ENCODE measurements at regions not wholly inside any gene's neighbourhood (a gene's known extent, or its start where the extent isn't known, plus 50 kb on each side); places are given as distances from the start of the nearest gene placed in this dataset.
"Not testable (repeated sequence)": the region's sequence is repeated elsewhere in the genome, so short reads cannot be mapped to it uniquely, and the experiment has no call there.

GRCh38 chr3:88957711-88958439 is 149.5 kb upstream of the EPHA3 start:
- no peak for DNase-seq (ENCODE audit: low spot score)

GRCh38 chr3:88960019-88960418 is 147.4 kb upstream of the EPHA3 start:
- no peak for DNase-seq (ENCODE audit: low spot score)

- no peak for DNase-seq (ENCODE audit: low spot score)
These were observed 144.4 kb upstream of the EPHA3 start for GRCh38 chr3:88963003-88963402.

GRCh38 chr3:88979760-88980159 is 127.7 kb upstream of the EPHA3 start:
- no peak for DNase-seq (ENCODE audit: low spot score)

- no peak for DNase-seq (ENCODE audit: low spot score)
These were observed 124.0 kb upstream of the EPHA3 start for GRCh38 chr3:88983458-88983857.

GRCh38 chr3:88984256-88984655 is 123.2 kb upstream of the EPHA3 start:
- DNase-seq (ENCODE audit: low spot score), result no peak

GRCh38 chr3:88984832-88985231 is 122.6 kb upstream of the EPHA3 start:
- DNase-seq (ENCODE audit: low spot score), result no peak

- DNase-seq (ENCODE audit: low spot score), result no peak
These were observed 121.9 kb upstream of the EPHA3 start for GRCh38 chr3:88985491-88985890.

- no peak for DNase-seq (ENCODE audit: low spot score)
These were observed 120.6 kb upstream of the EPHA3 start for GRCh38 chr3:88986834-88987233.

GRCh38 chr3:88987776-88988175 is 119.6 kb upstream of the EPHA3 start:
- DNase-seq (ENCODE audit: low spot score), result no peak

- DNase-seq (ENCODE audit: low spot score), result no peak
These were observed 118.5 kb upstream of the EPHA3 start for GRCh38 chr3:88988906-88989305.

GRCh38 chr3:88991496-88991895 is 115.9 kb upstream of the EPHA3 start:
- DNase-seq (ENCODE audit: low spot score), result no peak

- no peak for DNase-seq (ENCODE audit: low spot score)
These were observed 110.7 kb upstream of the EPHA3 start for GRCh38 chr3:88996691-88997090.

GRCh38 chr3:88997260-88997659 is 110.2 kb upstream of the EPHA3 start:
- no peak for DNase-seq (ENCODE audit: low spot score)

GRCh38 chr3:89000886-89001285 is 106.5 kb upstream of the EPHA3 start:
- no peak for DNase-seq (ENCODE audit: low spot score)

- DNase-seq (ENCODE audit: low spot score), result no peak
These were observed 105.2 kb upstream of the EPHA3 start for GRCh38 chr3:89002191-89002590.

GRCh38 chr3:89013536-89013935 is 93.9 kb upstream of the EPHA3 start:
- no peak for DNase-seq (ENCODE audit: low spot score)

- DNase-seq (ENCODE audit: low spot score), result no peak
These were observed 89.9 kb upstream of the EPHA3 start for GRCh38 chr3:89017531-89017930.

- DNase-seq (ENCODE audit: low spot score), result no peak
These were observed 82.2 kb upstream of the EPHA3 start for GRCh38 chr3:89025185-89025584.

GRCh38 chr3:89032346-89033013 is 74.9 kb upstream of the EPHA3 start:
- DNase-seq (ENCODE audit: low spot score), result no peak

GRCh38 chr3:89034723-89035122 is 72.7 kb upstream of the EPHA3 start:
- not testable (repeated sequence) for DNase-seq (ENCODE audit: low spot score)

- DNase-seq (ENCODE audit: low spot score), result no peak
These were observed 68.6 kb upstream of the EPHA3 start for GRCh38 chr3:89038869-89039268.

GRCh38 chr3:89042236-89042835 is 65.1 kb upstream of the EPHA3 start:
- DNase-seq (ENCODE audit: low spot score), result no peak

All from hematopoietic multipotent progenitor cell treated with erythropoietin and hydrocortisone succinate and interleukin-3 and kit ligand, for 17 days (in vitro differentiated cells).